Stimulated activated CD4-positive, alpha-beta T cell treated with anti-CD3 and anti-CD28 coated beads, Interleukin-12 subunit alpha, Interleukin-12 subunit beta, amount 100 ng/mL, for 4 hours (primary cell): ENCODE measurements at regions not wholly inside any gene's neighbourhood (a gene's known extent, or its start where the extent isn't known, plus 50 kb on each side); places are given as distances from the start of the nearest gene placed in this dataset.

Source experiments
- DNase-seq: peaks from one replicate; pipeline ENCODE4 v3.0.0-alpha.2; 2020

DNA sequence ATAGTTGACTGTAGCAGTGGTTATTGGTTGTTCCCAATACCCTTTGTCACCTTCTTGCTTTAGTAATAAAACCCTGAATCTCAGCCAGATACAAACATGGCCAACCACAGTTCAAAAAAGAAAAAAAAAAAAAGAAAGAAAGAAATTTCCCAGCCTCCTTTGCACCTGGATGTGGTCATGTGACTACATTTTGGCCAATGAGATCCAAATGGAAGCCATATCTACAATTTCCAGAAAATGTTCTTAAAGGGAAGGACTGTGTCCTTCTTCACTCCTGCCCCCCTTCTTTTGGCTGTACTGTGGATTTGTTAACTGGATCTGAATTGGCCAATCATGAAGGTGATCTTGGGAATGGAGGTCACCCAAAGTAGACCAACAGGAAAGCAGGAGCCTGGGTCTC is 141.9 kb downstream of the SOX9 start:
- DNase-seq = no peak

- no peak for DNase-seq
Observed at GRCh38 chr17:72264682-72265405, 144.0 kb downstream of the SOX9 start.

- DNase-seq = no peak
Observed at GRCh38 chr17:72266112-72266775, 145.4 kb downstream of the SOX9 start.

- no peak for DNase-seq
Observed at GRCh38 chr17:72267601-72268000, 146.8 kb downstream of the SOX9 start.

DNA sequence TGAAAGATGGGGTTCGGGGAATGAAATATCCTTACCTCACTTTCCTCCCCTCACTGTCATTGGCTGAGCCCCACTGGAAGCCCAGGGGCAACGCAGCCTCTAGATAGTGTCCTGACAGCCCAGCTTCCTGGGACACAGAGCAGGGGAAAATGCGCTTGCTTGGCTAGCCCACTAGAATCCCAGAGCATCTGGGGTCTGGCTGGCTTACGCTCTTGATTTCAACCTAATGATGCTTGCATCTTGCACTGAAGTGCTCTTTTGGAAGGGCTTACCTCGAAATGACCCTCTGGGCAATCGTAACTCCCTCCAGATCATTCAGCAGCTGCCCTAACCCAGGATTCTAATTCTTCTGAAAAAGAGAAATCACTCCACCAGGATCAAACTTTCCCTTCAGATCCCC is 147.6 kb downstream of the SOX9 start:
- DNase-seq = no peak

GRCh38 chr17:72270273-72270924 is 149.6 kb downstream of the SOX9 start:
- no peak for DNase-seq

DNA sequence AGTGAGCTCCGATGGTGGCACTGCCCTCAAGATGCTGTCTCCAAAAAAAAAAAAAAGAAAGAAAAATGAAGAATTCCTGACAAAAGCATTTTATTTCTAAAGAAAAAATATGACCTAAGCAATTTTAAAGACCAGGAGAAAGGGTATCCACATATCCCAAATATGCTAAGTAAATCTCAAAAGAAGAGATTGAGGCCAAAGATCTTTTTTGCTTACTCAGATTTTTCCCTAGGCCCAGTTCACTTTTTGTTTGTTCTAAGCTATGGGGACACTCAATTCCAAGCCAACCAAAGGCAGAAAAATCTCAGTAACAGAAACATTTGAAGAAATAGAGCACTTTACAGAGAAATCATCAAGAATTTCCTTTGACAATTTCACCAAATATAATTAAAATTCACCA is 150.8 kb downstream of the SOX9 start:
- no peak for DNase-seq

GRCh38 chr17:72273289-72274056 is 152.7 kb downstream of the SOX9 start:
- DNase-seq = no peak

DNA sequence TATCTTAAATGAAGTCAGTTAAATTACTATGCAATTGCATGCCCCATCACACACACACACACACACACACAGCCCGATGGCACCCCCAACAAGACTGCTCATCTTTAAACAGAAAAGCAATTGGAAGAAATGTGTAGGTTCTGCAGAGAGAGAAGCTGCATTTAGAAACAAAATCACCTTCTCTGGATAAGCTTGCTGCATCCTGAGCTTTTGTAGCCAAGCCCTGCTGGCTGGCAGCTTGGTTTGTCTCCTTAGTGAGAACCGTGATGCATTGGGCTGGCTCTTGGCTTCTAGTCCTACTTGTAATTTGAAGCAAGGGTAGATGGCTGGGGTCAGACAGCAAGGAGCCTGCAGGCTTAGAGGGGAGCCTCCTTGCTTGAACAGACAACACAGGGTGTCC is 153.8 kb downstream of the SOX9 start:
- no peak for DNase-seq

- DNase-seq = no peak
Observed at GRCh38 chr17:72280881-72281280, 160.1 kb downstream of the SOX9 start.

DNA sequence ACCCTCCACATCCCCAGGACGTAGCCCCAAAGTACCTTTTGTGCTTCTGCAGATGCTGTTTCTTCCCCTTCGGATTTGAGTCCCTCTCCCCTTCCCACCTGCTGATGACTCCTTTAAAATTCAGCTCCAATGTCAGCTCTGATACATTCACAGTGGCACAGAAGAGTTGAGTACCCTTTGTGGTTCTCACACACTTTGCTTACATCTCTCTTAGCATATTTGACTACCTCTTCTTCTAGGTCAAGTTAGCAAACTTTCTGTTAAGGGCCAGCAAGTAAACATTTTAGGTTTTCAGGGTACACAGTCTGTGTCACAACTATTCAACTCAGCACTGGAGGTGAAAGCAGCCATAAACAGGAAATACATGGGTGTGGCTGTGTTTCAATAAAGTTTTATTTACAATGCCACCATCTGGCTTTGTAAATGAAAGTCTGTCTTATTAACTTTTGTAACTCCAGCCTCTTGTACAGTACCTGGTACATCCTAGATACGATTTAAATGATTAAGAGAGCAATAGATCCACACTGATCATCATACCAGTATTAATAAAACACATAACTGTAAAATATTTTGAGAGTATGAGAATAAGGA is 161.7 kb downstream of the SOX9 start:
- DNase-seq = no peak

DNA sequence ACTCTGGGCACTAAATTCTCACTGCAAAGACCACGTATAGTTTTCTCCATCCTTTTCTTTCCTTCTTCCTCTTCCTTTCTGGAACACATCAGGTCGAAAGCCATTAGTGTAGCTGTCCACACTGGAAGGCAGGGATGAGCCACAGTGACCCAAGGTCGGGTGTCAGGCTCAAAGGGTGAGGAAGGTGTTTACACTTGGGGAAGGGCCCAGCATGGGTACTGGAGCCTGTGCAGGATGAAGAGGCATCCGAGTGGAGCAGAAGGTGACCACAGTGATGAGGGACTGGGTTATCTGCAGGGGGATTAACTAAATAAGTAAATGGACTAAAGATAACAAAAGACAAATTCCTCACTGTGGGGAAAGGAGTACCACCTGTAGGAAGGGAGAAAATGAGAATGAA is 164.0 kb downstream of the SOX9 start:
- no peak for DNase-seq

DNA sequence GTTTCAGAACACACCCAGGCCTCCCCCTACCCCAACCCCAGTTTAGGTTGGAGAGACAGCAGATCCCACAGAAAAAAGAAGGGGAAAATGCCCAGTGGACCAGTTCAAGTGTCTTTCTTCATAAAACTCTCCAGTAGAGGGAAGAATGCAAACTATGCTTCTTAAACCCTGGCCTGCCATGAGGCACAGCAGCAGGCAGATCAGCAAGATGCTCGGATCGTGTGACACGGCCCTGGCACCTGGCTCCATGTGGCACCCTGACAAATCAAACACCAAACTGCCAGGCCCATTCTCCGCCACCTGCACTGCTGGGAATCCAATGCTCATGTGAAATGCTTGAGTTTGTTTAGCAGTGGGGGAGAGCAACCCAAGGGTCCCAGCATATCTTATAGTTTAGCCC is 166.8 kb downstream of the SOX9 start:
- no peak for DNase-seq

DNA sequence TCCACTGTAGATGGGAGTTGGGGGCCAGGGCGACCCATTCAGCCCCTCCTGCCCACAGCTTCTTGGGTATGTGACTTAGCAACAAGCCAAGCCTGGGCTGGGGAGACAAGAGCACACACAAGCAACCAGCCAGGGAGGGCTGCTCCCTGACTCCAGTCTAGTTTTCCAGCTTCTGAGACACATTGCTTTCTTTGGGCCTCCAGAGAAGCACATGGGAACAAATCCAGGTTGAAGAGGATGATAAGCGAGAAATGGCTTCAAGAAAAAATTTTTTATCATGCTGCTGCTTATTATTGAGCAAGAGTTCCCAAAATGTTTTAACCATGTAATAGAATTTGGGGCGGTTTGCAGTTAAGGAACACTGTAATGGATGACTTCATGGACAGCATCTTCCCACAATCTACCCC is 173.7 kb downstream of the SOX9 start:
- DNase-seq = no peak

DNA sequence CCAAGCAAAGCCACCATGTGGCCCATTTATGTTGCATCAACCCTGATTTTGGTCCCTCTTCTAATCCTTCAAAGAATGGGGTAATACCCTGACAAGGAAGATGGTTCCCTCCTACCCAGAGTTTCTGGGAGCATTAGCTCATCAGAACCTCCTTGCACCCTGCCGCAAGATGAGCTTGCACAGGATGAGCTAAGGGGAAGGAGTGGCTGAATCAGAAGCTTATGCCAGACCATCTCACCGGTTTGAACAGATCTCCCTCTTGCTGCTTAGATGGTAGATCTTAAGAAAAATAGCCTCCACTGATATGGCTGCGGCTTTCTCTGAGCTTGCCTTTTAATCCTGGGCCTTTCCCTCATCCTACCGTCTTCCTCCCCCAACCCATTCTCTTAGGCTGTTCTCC is 175.1 kb downstream of the SOX9 start:
- no peak for DNase-seq

DNA sequence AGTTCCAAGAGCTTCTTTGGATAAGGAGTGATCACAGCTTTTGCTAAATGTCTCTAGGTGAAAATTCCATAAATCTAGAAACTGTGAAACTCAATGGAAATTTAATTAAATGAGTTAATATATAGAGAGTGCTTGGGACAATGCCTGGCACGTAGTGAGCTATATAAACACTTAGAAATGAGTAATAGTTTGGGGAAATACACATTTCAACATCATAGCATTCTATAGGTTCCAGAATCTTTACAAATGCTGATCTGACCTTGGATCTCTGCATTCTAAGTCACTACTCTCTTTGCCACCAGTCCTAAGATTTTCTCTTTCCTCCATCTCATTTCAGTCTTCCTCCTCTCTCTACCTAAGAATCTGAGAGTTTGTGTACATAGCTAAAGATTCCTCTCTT is 175.6 kb downstream of the SOX9 start:
- DNase-seq = no peak

GRCh38 chr17:72297326-72298115 is 176.7 kb downstream of the SOX9 start:
- no peak for DNase-seq

DNA sequence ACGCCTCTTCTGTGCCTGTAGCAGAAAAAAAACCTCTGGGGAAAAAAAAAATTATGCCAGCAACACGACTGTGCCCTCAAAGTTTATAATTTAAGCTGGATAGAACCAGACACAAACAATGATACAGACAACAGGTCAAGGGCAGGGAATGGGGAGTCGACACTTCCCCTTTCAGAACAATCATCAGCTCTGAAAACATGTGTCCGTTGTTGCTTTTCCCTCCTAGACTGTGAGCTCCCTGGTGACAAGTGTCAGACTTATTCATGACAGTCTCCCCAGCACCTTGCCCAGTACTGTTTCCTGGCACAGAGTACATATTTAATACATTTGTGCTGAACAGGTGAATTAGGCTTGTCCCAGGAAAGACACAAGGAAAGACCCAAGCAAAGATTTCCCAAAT is 178.3 kb downstream of the SOX9 start:
- no peak for DNase-seq

- DNase-seq = no peak
Observed at GRCh38 chr17:72299592-72299991, 178.8 kb downstream of the SOX9 start.

GRCh38 chr17:72301887-72302286 is 181.1 kb downstream of the SOX9 start:
- no peak for DNase-seq

DNA sequence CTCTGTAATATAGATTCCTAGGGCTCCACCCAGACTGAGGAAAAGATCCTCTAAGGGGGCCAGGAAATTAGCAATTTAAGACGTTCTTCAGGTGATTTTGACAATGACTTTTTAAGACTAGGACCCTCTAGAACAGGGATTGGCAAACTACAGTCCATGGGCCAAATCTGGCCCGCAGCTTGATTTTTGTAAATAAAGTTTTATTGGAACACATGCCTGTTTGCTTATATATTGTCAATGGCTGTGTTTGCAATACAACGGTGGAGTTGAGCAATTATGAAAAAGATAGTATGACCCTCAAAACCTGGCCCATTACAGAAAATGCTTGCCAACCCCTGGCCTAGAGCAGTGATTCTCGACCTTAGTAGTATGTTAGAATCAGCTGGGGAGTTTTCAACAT is 181.9 kb downstream of the SOX9 start:
- no peak for DNase-seq
